ENCODE measurements at regions not wholly inside any gene's neighbourhood (a gene's known extent, or its start where the extent isn't known, plus 50 kb on each side); places are given as distances from the start of the nearest gene placed in this dataset.

GRCh38 chr3:153617463-153617862, 455.4 kb downstream of the RAP2B start:
- in situ Hi-C loops (cut with MboI) (no loop called here), intact Hi-C loops (cut with micrococcal nuclease; ENCODE audit: unreplicated experiment) (no loop called here)
- ChIA-PET SMC1A (ENCODE audit: uncharacterized antibody, unreplicated experiment) (interaction anchor here (0.9 kb wide), 1 partner anchor 13 kb away, joined by 3 read pairs; no protein-coding TSS in a partner anchor), POLR2A (no interaction called here), RAD21 (ENCODE audit: unreplicated experiment) (no interaction called here), CTCF (interaction anchor here (1.3 to 1.7 kb wide), 2 partner anchors 9 to 14 kb away, joined by 4 to 6 read pairs; no protein-coding TSS in a partner anchor)
- DNase-seq (ENCODE audit: low read depth, low spot score) = no peak
- H3K4me2 ChIP-seq (ENCODE audit: control insufficient read depth, insufficient read depth) = no peak overlapping the region
- peaks cover 4% of the 10 kb centered on the region; the same call in 1 of the 2 replicates for H3K4me1 ChIP-seq (ENCODE audit: control insufficient read depth, insufficient read depth, low read length)
- H3K9ac ChIP-seq (ENCODE audit: control insufficient read depth, insufficient read depth, low read length) = no peak overlapping the region
- no TSS peak for BruUV-seq (replicated peaks)
- no peak overlapping the region for H2AFZ ChIP-seq (ENCODE audit: control insufficient read depth, low read depth, low read length)
- no peaks in the 10 kb centered on the region for H3K9me3 ChIP-seq (replicated peaks; ENCODE audit: control insufficient read depth, insufficient read depth, low read length)
- no peak for FAIRE-seq
- no peaks in the 10 kb centered on the region for H4K20me1 ChIP-seq (ENCODE audit: control insufficient read depth, insufficient read depth)
- no peak for TF ChIP-seq CREB1 (IDR thresholded peaks at IDR 0.05; ENCODE audit: low read depth)
- no peak for TF ChIP-seq NR2F1 (conservative IDR thresholded peaks at IDR 0.05)
- no peak for TF ChIP-seq MEF2A (IDR thresholded peaks at IDR 0.05; ENCODE audit: insufficient read depth, low read depth, low read length)
- TF ChIP-seq ZNF384 (IDR thresholded peaks at IDR 0.05; ENCODE audit: borderline replicate concordance, low read depth, low read length) = no peak
- no peak for TF ChIP-seq HDAC6 (IDR thresholded peaks at IDR 0.05; ENCODE audit: unreplicated experiment)
- no peak for TF ChIP-seq SIN3A (IDR thresholded peaks at IDR 0.05; ENCODE audit: low read depth, low read length)
- no peak for TF ChIP-seq USF2 (IDR thresholded peaks at IDR 0.05; ENCODE audit: borderline replicate concordance, low read depth, low read length)
- TF ChIP-seq IRF4 (IDR thresholded peaks at IDR 0.05; ENCODE audit: low read depth, low read length) = no peak
- TF ChIP-seq ZBTB4 (CRISPR knock-in tag; IDR thresholded peaks at IDR 0.05) = no peak
- TF ChIP-seq MTA2 (IDR thresholded peaks at IDR 0.05; ENCODE audit: low read depth) = no peak
- TF ChIP-seq SPI1 (IDR thresholded peaks at IDR 0.05; ENCODE audit: borderline replicate concordance, insufficient read depth, low read depth, low read length) = no peak
- no peak for TF ChIP-seq MLLT1 (IDR thresholded peaks at IDR 0.05)
- H3K4me3 ChIP-seq = no peak overlapping the region
- H3K36me3 ChIP-seq (ENCODE audit: control insufficient read depth in 2 of 2, insufficient read depth in 2 of 2, low read length in 1 of 2) = no peaks in the 10 kb centered on the region
- no peaks in the 10 kb centered on the region for H3K79me2 ChIP-seq (ENCODE audit: control insufficient read depth, insufficient read depth, low read length)
- H3K27me3 ChIP-seq (replicated peaks in 1 of 2; ENCODE audit: control insufficient read depth in 2 of 2, insufficient read depth in 2 of 2, low read length in 1 of 2) = no peaks in the 10 kb centered on the region
- 10% methylated on average over 1 of the region's 1 CpG for WGBS (ENCODE audit: insufficient coverage, insufficient replicate concordance, low lambda C conversion rate, missing lambda C conversion rate)
- no peak overlapping the region for H3K27ac ChIP-seq (ENCODE audit: control insufficient read depth, insufficient read depth)
- no peak for ATAC-seq

Measured in GM12878 (cell line).